Effector memory CD8-positive, alpha-beta T cell (primary cell): ENCODE measurements at regions not wholly inside any gene's neighbourhood (a gene's known extent, or its start where the extent isn't known, plus 50 kb on each side); places are given as distances from the start of the nearest gene placed in this dataset.
A peak's percentile ranks its signal among the peaks of the same experiment; 100 is the strongest.

ENCODE experiments used
- ATAC-seq: fragments of 150-1000 bp; cut with Tn5 transposase; replicated peaks from 2 replicates; pipeline ENCODE4 v1.10.0; 2021; ENCODE audit warnings: mild to moderate bottlenecking, moderate library complexity
- DNase-seq, 3 experiments: peaks; one replicate each; pipeline ENCODE4 v3.0.0; 2021
- H3K27ac Mint-ChIP-seq, 2 donors: one replicate each; pipeline ENCODE4 v1.8.0; 2022; ENCODE audit warnings: mild to moderate bottlenecking in 2 of 2, mixed read lengths in 2 of 2, moderate library complexity in 2 of 2
- H3K27me3 Mint-ChIP-seq, 2 donors: one replicate each; pipeline ENCODE4 v1.8.0; 2022; ENCODE audit warnings: mixed read lengths in 2 of 2
- H3K36me3 Mint-ChIP-seq: one replicate; pipeline ENCODE4 v1.8.0; 2022; ENCODE audit warnings: mild to moderate bottlenecking, moderate library complexity, mixed read lengths; ENCODE audit not compliant: insufficient read depth
- H3K4me1 Mint-ChIP-seq, 2 donors: one replicate each; pipeline ENCODE4 v1.8.0; 2022; ENCODE audit warnings: low read depth in 2 of 2, mixed read lengths in 2 of 2
- H3K4me3 Mint-ChIP-seq, 2 donors: one replicate each; pipeline ENCODE4 v1.8.0; 2022; ENCODE audit warnings: mild to moderate bottlenecking in 2 of 2, mixed read lengths in 2 of 2, moderate library complexity in 2 of 2
- H3K9me3 Mint-ChIP-seq, 2 donors: one replicate each; pipeline ENCODE4 v1.8.0; 2022; ENCODE audit warnings: mixed read lengths in 2 of 2

DNA sequence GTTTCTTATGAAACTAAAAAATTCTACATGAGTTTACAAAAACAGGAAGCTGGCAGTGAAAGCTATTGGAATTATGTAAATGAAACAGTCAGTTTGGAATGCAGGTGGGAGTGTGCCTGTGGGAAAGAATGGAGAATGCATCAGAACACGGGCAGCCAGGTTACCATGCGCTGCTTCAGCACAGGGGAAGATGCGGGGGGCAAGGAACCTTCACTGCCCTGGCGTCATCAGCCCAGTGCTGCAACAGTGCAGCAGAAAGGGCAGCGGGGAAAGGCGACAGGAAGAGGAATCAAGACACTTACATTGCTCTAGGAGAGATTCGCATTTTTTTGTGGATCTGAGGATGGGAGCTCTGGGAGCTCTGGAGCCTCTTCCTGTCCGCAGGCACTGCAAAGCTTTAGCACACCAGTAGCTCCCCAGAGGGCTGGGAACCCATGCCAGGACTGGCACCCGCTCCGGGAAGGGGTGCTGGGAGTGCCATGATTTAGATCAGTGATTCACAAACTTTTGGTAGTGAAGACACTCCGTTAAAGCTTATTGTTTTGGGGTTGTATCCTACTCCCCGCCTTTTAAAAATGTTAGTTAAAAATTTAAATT is 64.1 kb upstream of the WDR26 start:
- ATAC-seq (no peak), DNase-seq (no peak)
- no peaks in the 10 kb centered on the region for H3K27me3 Mint-ChIP-seq
- H3K9me3 Mint-ChIP-seq: no peaks in the 10 kb centered on the region
- H3K36me3 Mint-ChIP-seq: no peaks in the 10 kb centered on the region
- H3K4me1 Mint-ChIP-seq: peaks cover 19 to 23% of the 10 kb centered on the region in 2 donors
- H3K4me3 Mint-ChIP-seq: peak overlapping the region; percentile 35 to 40
- peak overlapping the region; percentile 87 to 91 for H3K27ac Mint-ChIP-seq

DNA sequence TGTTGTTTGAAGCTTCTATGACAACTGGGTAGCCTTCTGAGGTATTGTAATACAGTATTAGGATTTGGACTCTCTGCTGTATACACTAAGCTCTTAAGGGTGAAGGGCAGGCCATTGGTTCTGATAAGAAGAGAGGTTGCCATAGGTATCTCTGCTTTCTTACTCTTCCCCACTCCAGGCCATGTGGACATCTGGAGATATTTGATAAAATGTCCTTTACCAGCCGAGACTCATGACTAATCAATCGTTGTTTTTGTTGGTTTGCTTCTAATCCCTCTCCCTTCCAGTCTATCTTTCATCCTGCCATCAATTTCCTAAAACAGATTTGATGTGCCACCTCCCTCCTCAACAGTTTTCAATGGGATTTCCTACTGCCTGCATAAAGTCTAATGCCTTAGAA is 64.6 kb upstream of the WDR26 start:
- ATAC-seq: no peak
- H3K27ac Mint-ChIP-seq: peak overlapping the region in 1 of 2 donors; percentile 71
- H3K4me1 Mint-ChIP-seq: peaks cover 19 to 24% of the 10 kb centered on the region in 2 donors
- H3K9me3 Mint-ChIP-seq: no peaks in the 10 kb centered on the region
- no peaks in the 10 kb centered on the region for H3K36me3 Mint-ChIP-seq
- H3K4me3 Mint-ChIP-seq: no peak overlapping the region
- H3K27me3 Mint-ChIP-seq: no peaks in the 10 kb centered on the region
- DNase-seq: no peak

DNA sequence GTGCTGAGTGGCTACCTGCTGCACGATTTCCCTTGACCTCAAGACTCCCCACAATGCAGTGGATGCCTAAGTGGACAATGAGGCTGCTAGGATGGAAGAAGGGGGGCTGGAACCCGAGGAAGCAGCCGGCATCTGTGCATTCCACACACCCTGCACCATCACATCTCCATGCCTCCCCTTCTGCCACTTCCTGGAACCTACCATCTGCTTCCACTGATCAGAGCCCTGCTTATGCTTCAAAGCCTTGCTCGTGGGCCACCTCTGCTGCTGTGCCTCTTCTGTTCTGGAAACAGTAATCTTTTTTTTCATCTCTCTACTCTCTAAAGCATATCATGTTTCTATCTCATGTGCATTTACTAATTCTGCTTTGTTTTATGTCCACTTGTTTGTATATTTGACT is 66.2 kb upstream of the WDR26 start:
- ATAC-seq (no peak), DNase-seq (no peak)
- Mint-ChIP-seq H3K4me3 (no peak overlapping the region), H3K36me3 (no peaks in the 10 kb centered on the region), H3K27ac (no peak overlapping the region), H3K4me1 (peaks cover 19 to 24% of the 10 kb centered on the region in 2 donors), H3K9me3 (no peaks in the 10 kb centered on the region), H3K27me3 (no peaks in the 10 kb centered on the region)

DNA sequence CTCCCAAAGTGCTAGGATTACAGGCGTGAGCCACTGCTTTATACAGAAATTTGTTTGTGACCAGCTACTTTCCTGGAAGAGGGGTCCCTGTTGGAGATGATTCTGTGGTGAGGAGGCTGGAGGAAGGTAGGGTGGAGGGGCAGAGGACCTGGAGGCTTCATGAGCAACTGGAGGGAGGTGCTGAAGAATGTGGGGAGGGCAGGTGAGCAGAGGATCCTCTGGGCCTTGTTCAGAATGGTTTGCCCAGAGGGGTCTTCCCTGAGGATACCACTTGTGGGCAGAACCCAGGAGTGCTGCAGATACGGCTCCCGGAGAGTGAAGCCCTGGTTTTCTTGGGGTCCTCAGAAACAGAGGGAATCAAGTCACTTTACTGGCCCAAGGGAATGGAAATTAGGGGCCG is 67.2 kb upstream of the WDR26 start:
- Mint-ChIP-seq H3K27ac (peak overlapping the region in 1 of 2 donors; percentile 45), H3K4me3 (no peak overlapping the region), H3K27me3 (no peaks in the 10 kb centered on the region), H3K4me1 (peaks cover 19 to 23% of the 10 kb centered on the region in 2 donors), H3K9me3 (no peaks in the 10 kb centered on the region), H3K36me3 (no peaks in the 10 kb centered on the region)
- ATAC-seq (no peak), DNase-seq (no peak)

DNA sequence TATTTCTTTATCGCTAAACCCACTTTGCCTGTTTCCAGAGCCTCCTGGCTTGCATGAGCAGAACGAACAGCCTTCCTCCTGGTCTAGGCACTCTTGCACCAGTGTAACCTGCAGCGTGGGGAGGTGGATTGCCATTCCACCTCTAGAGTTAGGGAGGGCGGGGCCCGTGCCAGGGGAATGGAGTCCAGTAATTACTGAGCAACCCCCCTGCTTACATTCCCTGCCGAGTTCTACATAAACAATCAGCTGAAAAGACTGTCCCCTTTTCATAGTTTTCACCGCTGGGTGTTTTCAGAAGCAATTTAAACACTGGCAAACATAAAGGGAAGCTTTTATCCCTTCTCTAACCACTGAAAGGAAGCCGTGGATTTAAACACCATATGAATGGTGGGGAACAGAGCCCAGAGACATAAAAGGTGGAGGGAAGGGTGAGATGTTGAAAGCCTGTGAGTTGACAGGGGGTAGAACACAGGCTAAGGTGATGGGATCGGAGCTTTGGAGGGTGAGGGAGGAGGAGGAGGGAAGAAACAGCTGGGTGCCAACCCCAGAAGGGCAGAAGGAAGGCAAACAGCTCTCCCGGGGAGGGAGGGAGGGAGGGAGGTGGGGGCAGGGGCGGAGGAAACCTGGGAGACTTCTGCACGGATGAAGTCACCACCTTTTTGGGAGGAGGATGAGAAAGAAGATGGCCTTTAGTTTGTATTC is 68.0 kb upstream of the WDR26 start:
- Mint-ChIP-seq H3K27ac (peak overlapping the region in 1 of 2 donors; percentile 42), H3K36me3 (no peaks in the 10 kb centered on the region), H3K4me1 (peaks cover 18% of the 10 kb centered on the region in 2 donors), H3K4me3 (no peak overlapping the region), H3K9me3 (no peaks in the 10 kb centered on the region), H3K27me3 (no peaks in the 10 kb centered on the region)
- no peak for DNase-seq
- ATAC-seq: no peak

DNA sequence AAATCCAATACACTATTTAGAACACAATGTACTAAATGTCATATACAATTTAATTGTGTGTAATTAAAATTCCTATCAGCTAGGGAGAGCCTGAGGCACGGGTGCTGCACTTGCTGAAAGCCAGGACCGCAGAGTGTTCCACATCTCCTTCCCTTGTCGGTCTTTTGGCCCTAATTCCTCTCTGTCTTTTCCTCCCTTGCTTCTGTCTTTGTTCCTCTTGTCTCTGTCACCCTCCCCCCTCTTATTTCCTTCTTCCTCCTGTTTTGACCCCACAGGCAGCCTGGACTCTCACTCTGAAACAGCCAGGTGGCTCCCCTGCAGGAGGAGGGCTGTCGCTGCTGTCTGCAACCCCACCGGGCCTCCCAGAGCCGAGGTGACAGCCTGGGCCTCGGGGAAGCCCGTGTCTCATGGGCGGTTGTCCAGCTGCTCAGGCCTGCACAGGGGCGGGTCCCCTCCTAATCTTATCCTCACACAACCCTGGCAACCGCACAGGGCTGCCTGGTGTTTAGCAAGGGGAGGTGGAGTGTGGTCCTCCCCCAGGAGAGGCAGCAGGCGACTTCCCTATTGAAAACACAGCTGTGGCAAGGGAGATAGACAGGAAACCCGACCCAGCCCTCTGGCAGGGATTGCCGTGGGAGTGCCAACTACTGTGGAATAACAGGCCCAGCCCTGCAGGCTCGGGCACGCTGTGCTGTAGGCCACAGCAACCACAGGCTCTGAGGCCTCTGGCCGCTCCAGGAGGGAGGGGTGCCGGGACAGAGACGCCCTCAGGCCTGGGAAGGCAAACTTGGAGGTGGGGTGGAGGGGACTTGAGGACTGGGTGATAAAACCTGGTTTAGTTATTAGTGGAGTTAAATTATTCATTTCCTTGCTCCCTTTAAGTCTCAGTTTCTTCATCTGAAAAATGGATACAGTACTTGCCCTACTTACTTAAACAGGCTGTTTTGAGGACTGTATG is 68.8 kb upstream of the WDR26 start:
- ATAC-seq (peak; percentile 24), DNase-seq (no peak)
- H3K27ac Mint-ChIP-seq: peak overlapping the region; percentile 42 to 75
- no peaks in the 10 kb centered on the region for H3K27me3 Mint-ChIP-seq
- no peak overlapping the region for H3K4me3 Mint-ChIP-seq
- H3K4me1 Mint-ChIP-seq: peaks cover 10% of the 10 kb centered on the region in 2 donors
- no peaks in the 10 kb centered on the region for H3K9me3 Mint-ChIP-seq
- H3K36me3 Mint-ChIP-seq: no peaks in the 10 kb centered on the region

DNA sequence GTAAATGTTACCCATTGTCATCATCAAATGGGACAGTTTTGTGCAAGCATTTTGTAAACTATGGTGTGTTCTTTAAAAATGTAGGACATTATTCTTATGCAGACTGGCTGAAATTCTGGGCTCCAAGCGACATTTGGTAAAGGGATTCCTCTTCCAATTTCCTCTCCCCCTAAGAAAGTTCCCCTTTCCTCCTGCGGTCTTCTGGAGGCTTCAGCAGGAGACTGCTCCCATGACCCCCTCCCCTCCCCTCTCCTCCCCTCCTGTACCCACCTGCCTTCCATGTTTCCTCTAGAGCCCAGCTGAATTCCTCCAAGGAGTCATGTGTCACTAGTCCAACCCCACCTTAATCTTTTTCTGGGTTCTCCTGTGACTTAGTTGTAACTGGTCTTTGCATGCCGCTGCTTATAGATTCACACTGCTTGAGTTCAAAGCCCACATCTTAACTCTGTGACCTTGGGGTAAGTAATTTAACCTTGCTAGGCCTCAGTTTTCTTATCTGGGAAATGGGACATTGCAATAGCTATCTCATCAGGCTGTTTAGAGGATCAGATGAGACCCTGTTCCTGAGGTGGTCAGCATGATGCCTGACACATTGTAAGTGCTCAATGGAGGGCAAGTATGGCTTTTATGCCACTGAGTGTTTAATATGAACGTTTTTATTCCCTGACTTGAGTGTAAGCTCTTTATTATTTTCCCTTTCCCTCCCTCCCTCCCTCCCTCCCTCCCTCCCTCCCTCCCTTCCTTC is 69.9 kb upstream of the WDR26 start:
- H3K36me3 Mint-ChIP-seq: no peaks in the 10 kb centered on the region
- peak overlapping the region; percentile 42 to 75 for H3K27ac Mint-ChIP-seq
- H3K4me1 Mint-ChIP-seq: peaks cover 7 to 8% of the 10 kb centered on the region in 2 donors
- H3K4me3 Mint-ChIP-seq: no peak overlapping the region
- H3K9me3 Mint-ChIP-seq: no peaks in the 10 kb centered on the region
- no peaks in the 10 kb centered on the region for H3K27me3 Mint-ChIP-seq
- no peak for DNase-seq
- ATAC-seq: no peak

DNA sequence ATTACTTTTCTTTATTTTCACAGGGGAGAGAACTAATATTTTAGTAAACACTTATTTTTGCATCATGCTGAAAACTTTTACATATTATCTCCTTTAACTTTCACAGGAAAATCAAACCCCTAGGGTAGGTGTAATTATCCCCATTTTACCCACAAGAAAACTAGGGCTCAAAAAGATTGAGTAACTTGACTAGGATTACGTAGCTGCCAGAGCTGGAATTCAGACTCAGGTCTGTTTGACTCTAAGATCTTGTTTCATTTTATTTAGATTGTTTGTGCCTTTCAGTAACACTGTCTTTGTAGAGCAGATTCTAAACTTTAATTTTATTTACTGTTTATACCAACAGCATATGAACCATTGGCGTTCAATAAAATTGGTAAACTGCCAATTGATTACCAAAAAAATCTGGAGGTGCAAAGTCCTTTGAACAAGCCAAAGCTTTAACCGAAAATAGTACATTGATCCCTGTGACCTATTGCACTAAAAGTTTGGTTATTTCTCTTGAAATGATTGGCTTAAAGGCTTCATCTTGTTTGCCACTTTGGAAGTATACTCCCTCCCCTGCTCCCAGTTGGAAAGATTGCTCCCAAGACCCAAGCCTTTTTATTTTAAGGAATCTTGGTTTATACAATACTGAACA is 71.0 kb upstream of the WDR26 start:
- no peak overlapping the region for H3K27ac Mint-ChIP-seq
- no peaks in the 10 kb centered on the region for H3K9me3 Mint-ChIP-seq
- ATAC-seq (no peak), DNase-seq (no peak)
- H3K4me1 Mint-ChIP-seq: peaks cover 7 to 8% of the 10 kb centered on the region in 2 donors
- H3K36me3 Mint-ChIP-seq: no peaks in the 10 kb centered on the region
- H3K27me3 Mint-ChIP-seq: no peaks in the 10 kb centered on the region
- H3K4me3 Mint-ChIP-seq: no peak overlapping the region

DNA sequence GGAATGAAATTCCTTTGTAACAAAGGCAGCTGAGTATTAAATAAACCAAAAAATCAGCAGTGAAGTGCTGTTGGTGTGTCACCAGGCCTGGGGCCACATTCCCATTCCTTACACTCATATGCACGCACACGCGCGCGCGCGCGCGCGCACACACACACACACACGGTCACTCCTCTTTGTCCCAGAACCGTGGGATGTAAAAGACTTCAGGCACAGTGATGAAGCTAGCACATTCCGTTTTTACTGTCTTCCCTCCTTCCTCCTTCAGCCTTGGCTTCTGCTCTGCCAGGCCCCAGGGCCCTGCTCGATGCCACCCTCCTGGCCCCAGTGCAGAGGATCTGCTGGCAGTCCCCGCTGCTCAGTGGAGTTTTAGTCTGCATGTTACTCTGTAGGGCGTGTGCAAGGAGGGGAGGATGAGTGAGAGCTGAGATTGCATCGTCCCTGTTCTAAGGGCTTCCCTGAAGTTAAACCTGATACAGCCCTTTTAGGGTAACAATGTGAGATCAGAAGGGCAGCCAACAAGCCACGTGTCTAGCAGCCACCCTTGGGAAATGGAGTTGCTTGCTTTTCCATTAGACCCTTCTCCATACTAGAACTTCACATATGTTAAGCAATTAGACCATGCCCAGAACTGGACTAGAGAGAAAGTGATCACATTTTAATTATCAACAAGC is 71.7 kb upstream of the WDR26 start:
- Mint-ChIP-seq H3K4me1 (peaks cover 7 to 8% of the 10 kb centered on the region in 2 donors), H3K4me3 (no peak overlapping the region), H3K27me3 (no peaks in the 10 kb centered on the region), H3K9me3 (no peaks in the 10 kb centered on the region), H3K27ac (no peak overlapping the region), H3K36me3 (no peaks in the 10 kb centered on the region)
- no peak for DNase-seq
- no peak for ATAC-seq

DNA sequence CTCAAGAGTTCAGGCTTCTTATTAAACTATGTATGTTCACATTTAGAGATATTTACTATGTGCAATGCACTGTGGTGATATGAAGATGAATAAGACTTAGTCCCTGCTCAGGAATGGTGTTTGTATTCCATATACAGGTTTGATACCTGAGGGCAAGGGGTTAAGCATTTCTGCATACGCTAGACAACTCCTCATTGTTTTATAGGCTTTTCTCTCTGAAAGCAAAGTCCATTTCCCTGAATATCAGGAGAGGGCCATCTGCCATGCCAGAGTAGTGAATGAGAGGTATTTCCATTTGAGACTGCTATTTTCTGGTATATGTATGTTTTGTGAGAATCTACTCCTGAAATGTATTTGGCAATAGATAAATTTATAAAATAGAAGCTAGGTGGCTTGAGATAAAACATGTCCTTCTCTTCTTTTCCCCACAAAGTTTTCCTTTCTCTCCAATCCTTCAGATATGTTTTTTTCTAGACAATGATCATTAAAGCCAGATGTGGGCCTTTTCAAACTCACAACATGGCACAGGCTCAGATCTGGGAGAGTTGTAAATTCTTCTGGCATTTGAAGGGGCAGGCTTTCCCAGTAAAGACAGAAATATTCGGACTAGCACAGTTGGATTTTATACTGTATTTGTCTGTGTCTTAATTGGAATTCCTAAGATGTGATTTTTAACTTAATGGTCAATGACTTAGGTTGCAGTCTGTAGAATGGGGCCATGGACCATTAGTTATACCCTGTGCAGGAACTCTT is 73.3 kb upstream of the WDR26 start:
- no peaks in the 10 kb centered on the region for H3K27me3 Mint-ChIP-seq
- DNase-seq: no peak
- no peak overlapping the region for H3K27ac Mint-ChIP-seq
- H3K4me1 Mint-ChIP-seq: peaks cover 6 to 7% of the 10 kb centered on the region in 2 donors
- no peak overlapping the region for H3K4me3 Mint-ChIP-seq
- ATAC-seq: no peak
- H3K9me3 Mint-ChIP-seq: no peaks in the 10 kb centered on the region
- no peaks in the 10 kb centered on the region for H3K36me3 Mint-ChIP-seq

DNA sequence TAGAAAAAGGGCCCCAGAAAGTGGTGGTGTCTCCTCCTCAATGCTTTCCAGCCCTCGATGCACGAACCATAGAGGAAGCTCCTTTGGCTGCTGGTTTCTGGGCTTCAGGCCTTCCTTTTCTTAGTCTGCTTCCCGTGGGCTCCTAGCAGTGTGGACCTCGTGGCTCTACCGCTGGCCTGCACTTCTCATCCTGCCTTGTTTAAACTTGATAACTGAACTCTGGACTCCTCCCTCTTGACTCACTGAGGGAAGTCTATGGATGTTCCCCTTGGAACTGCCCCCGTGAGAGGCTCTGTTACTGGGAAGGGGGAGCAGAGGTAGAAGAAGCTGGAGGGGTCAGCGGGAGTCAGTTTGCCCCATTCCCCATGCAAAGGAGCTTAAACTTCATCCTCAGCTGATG is 75.3 kb upstream of the WDR26 start:
- Mint-ChIP-seq H3K27ac (peak overlapping the region; percentile 2 to 6), H3K27me3 (no peaks in the 10 kb centered on the region), H3K36me3 (no peaks in the 10 kb centered on the region), H3K4me1 (peaks cover 7% of the 10 kb centered on the region in 2 donors), H3K4me3 (no peak overlapping the region), H3K9me3 (no peaks in the 10 kb centered on the region)
- no peak for ATAC-seq
- DNase-seq: no peak
